BJ (cell line): ENCODE measurements at regions not wholly inside any gene's neighbourhood (a gene's known extent, or its start where the extent isn't known, plus 50 kb on each side); places are given as distances from the start of the nearest gene placed in this dataset.

Source experiments
- CTCF ChIA-PET: fragments of 350-600 bp; formaldehyde crosslinking; extraction: SDS; loops from one replicate; lab custom pipeline; 2021; ENCODE audit warnings: antibody characterized with exemption, inconsistent platforms; lab: Yijun Ruan, JAX
- POLR2A ChIA-PET: fragments of 300-600 bp; sonication (Branson Sonifier 250); formaldehyde crosslinking; extraction: SDS; loops from one replicate; lab custom pipeline; 2021; ENCODE audit warnings: antibody characterized with exemption; lab: Charles Lee
- DNase-seq: peaks from one replicate; pipeline ENCODE4 v3.0.0-alpha.2; 2011; ENCODE audit warnings: low read depth
- H3K27me3 ChIP-seq: 2 replicates; pipeline ENCODE4 v1.6.0; 2011; ENCODE audit warnings: low read length; ENCODE audit not compliant: control insufficient read depth, insufficient read depth
- H3K36me3 ChIP-seq: 2 replicates; pipeline ENCODE4 v1.5.1; 2011; ENCODE audit warnings: low read length; ENCODE audit not compliant: control insufficient read depth, insufficient read depth
- H3K4me3 ChIP-seq: 2 replicates; pipeline ENCODE4 v1.5.1; 2011; ENCODE audit warnings: low read depth, mild to moderate bottlenecking, control low read depth, low read length
- TF ChIP-seq, protein P1 (sequence below): IDR thresholded peaks from 2 replicates; pipeline ENCODE4 v1.5.1; 2011; ENCODE audit warnings: low read depth, mild to moderate bottlenecking, control low read depth, inconsistent platforms, low read length, moderate library complexity; ENCODE audit not compliant: insufficient read depth

DNA sequence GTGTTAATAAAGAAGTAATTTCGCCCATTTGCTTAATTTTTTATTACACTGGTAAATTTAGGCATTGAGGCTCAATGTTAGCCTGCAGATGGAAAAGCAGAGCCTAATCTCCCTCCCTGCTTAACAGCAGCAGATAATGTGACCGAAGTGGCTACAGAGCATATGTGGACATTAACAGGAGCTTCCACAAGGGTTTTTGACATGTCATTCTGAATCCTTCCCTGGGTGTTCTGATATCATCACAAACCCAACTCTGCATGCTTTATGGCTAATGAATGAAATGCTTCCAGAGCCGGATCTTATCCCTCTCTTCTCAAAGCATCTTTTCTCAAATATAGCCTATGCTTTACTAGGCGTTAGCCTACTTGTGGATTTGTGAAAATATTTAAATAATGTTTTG lies 208.6 kb downstream of the CAAP1 start:
- Histone ChIP-seq H3K4me3 (no peak overlapping the region), H3K27me3 (no peaks in the 10 kb centered on the region), H3K36me3 (no peaks in the 10 kb centered on the region)
- CTCF ChIA-PET = no interaction called here
- no peak for DNase-seq
- POLR2A ChIA-PET = no interaction called here
- TF ChIP-seq, protein P1, sequence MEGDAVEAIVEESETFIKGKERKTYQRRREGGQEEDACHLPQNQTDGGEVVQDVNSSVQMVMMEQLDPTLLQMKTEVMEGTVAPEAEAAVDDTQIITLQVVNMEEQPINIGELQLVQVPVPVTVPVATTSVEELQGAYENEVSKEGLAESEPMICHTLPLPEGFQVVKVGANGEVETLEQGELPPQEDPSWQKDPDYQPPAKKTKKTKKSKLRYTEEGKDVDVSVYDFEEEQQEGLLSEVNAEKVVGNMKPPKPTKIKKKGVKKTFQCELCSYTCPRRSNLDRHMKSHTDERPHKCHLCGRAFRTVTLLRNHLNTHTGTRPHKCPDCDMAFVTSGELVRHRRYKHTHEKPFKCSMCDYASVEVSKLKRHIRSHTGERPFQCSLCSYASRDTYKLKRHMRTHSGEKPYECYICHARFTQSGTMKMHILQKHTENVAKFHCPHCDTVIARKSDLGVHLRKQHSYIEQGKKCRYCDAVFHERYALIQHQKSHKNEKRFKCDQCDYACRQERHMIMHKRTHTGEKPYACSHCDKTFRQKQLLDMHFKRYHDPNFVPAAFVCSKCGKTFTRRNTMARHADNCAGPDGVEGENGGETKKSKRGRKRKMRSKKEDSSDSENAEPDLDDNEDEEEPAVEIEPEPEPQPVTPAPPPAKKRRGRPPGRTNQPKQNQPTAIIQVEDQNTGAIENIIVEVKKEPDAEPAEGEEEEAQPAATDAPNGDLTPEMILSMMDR = no peak

DNA sequence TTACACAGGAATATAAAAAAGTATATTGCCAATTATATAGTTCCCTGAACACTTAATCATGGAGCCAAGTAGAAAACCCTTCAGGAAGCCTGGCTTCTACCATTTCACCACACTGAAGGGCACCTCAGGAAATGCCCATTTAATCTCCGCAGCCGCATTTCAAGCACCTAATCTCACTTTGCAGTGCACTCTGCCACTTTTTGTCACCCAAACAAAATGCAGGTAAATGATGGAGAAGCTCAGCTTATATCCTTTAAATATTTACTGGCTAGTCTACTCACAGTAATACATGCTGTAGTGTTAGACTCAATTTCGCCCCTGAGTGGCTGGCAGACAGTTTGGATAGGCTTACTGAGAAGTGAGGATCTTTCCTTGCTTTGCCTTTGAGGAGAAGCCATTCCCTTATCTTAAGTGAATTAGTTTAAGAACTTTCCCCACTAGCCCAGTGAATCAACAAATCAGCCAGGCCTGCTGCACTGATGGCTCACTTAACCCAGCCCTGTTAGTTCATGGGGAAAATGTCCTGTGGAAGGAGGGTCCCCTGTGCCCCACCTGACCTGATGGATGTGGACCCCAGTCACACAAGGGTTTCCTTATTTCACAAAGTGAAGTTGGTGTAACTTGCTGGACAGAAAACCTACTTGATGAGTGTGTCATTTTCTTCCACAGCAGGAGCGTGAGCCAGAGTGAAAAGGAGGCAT lies 209.7 kb downstream of the CAAP1 start:
- no peak for DNase-seq
- TF ChIP-seq, protein P1 = no peak
- Histone ChIP-seq H3K27me3 (no peaks in the 10 kb centered on the region), H3K4me3 (no peak overlapping the region), H3K36me3 (no peaks in the 10 kb centered on the region)
- ChIA-PET CTCF (no interaction called here), POLR2A (no interaction called here)

DNA sequence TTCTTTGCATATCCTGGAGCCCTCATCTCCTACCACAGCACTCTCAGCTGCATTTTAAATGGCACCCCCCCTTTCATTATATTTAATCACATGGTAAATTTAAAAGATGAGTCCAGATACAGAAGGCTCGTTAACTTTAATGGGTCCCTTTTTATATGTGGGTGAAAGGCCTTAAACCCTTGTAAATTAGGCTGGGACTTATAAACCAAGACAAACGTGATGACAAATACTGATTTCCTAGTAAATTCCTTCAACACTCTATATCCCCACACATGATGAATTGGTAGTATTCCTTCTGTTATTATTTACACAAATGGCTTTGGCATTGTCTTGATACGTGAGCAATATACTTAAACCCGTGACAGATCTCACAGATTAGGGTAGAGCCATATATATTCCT lies 210.6 kb downstream of the CAAP1 start:
- POLR2A ChIA-PET = no interaction called here
- CTCF ChIA-PET = no interaction called here
- H3K36me3 ChIP-seq = no peaks in the 10 kb centered on the region
- no peak overlapping the region for H3K4me3 ChIP-seq
- no peaks in the 10 kb centered on the region for H3K27me3 ChIP-seq
- TF ChIP-seq, protein P1 = no peak
- no peak for DNase-seq

DNA sequence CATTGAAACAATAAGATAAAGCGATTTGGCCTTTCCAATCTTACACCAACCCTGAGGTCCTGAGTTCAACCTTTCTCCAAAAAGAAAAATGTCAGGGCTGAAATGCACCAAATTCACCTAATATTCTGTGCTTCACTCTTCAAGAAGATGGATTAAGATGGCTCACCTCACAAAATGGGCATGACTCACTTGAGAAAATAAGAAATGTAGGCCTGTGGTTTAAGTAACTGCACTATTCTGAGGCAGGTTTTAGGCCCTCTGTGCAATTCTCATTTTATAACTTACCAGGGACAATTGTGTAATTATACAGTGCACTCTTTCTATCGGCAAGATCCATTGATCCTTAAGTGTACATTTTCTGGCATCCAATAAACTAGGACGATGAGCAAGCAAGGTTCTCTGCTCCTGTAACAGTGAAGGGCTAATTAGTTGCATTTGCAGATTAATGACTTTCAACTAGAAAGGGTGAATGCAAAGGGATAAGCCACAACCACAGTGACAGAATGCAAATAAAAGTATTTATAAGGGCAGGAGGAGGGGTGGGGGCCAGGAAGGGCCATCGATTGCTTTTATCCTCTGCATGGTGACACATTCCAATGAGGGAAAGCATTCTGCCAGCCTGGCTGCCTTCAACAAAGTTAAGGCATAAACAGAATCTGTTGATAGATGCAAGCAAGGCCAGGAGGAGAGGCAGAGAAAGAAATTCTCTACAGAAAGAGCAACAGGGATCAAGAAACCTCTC lies 214.5 kb downstream of the CAAP1 start:
- TF ChIP-seq, protein P1 = no peak
- Histone ChIP-seq H3K36me3 (no peaks in the 10 kb centered on the region), H3K27me3 (no peaks in the 10 kb centered on the region), H3K4me3 (no peak overlapping the region)
- no peak for DNase-seq
- POLR2A ChIA-PET = no interaction called here
- CTCF ChIA-PET = no interaction called here

DNA sequence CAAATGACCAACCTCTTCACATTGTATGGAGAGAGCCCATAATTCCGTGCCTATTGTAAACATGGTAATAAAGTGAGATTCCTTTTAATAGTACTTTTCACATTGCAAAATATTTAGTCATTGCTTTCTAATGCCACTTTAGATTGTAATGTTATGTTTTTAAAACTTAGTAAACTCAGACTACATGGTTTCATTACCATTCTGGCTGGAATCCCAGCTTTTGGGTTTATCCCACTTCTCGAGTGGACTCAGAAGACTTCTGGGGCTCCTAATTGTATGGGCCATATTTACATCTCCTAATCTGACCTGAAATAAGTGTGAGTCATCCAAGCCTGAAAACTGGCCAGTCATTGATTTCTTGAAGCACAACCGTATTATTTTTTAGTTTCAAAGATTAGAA lies 217.6 kb downstream of the CAAP1 start:
- no peak overlapping the region for H3K4me3 ChIP-seq
- DNase-seq = no peak
- no peaks in the 10 kb centered on the region for H3K36me3 ChIP-seq
- no peaks in the 10 kb centered on the region for H3K27me3 ChIP-seq
- ChIA-PET POLR2A (no interaction called here), CTCF (no interaction called here)
- TF ChIP-seq, protein P1 = no peak
